Cardiac fibroblast (primary cell): ENCODE measurements at regions not wholly inside any gene's neighbourhood (a gene's known extent, or its start where the extent isn't known, plus 50 kb on each side); places are given as distances from the start of the nearest gene placed in this dataset.

Source experiments
- DNase-seq, 2 donors: peaks; one replicate each; pipeline versions ENCODE4 v3.0.0 to v3.0.0-alpha.2; 2010; ENCODE audit warnings: low read depth in 2 of 2
- H3K4me3 ChIP-seq, 2 donors: replicated peaks in 1 of 2; 1 replicate in 1 of 2; 2 replicates in 1 of 2; pipeline ENCODE4 v1.5.1; 2011; ENCODE audit warnings: low read depth in 2 of 2, low read length in 2 of 2, mild to moderate bottlenecking in 2 of 2, moderate library complexity in 1 of 2
- CTCF ChIP-seq: IDR thresholded peaks from one replicate; pipeline ENCODE4 v1.5.1; 2011; ENCODE audit warnings: low read depth, mild to moderate bottlenecking, low read length, inconsistent platforms

- TF ChIP-seq CTCF = no peak
- no peak overlapping the region for H3K4me3 ChIP-seq
- peak; percentile 15 to 19 for DNase-seq
These were observed 900.8 kb downstream of the SLC4A3 start for GRCh38 chr2:220528180-220528675.

GRCh38 chr2:220531216-220531615 is 903.8 kb downstream of the SLC4A3 start:
- no peak for TF ChIP-seq CTCF
- H3K4me3 ChIP-seq = no peak overlapping the region
- DNase-seq = no peak

GRCh38 chr2:220533485-220533884 is 906.1 kb downstream of the SLC4A3 start:
- peak; percentile 15 to 44 for DNase-seq
- TF ChIP-seq CTCF = peak; percentile 33
- H3K4me3 ChIP-seq = no peak overlapping the region

GRCh38 chr2:220539481-220539880 is 912.1 kb downstream of the SLC4A3 start:
- no peak for TF ChIP-seq CTCF
- DNase-seq = no peak
- H3K4me3 ChIP-seq = no peak overlapping the region

GRCh38 chr2:220544049-220544448 is 916.6 kb downstream of the SLC4A3 start:
- H3K4me3 ChIP-seq = no peak overlapping the region
- TF ChIP-seq CTCF = no peak
- no peak for DNase-seq

GRCh38 chr2:220550995-220551700 is 923.7 kb downstream of the SLC4A3 start:
- no peak for TF ChIP-seq CTCF
- no peak for DNase-seq
- H3K4me3 ChIP-seq = no peak overlapping the region
